Calu3 (cell line): ENCODE measurements at regions not wholly inside any gene's neighbourhood (a gene's known extent, or its start where the extent isn't known, plus 50 kb on each side); places are given as distances from the start of the nearest gene placed in this dataset.

Experiments used
- BruUV-seq: library from RNA; stranded (reverse); fragments of 400-500 nt; replicated peaks from 2 replicates; lab custom pipeline; 2021; lab: Mats Ljungman, UMichigan
- CTCF ChIA-PET: fragments of 300-600 bp; sonication (Branson Sonifier 250); formaldehyde crosslinking; loops from one replicate; lab custom pipeline; 2022; ENCODE audit warnings: antibody characterized with exemption; lab: Charles Lee
- DNase-seq: peaks from one replicate; pipeline ENCODE4 v3.0.0; 2022
- H3K27ac Mint-ChIP-seq: one replicate; pipeline ENCODE4 v1.8.0; 2022; ENCODE audit warnings: mixed read lengths; ENCODE audit not compliant: unreplicated experiment
- H3K27me3 Mint-ChIP-seq: one replicate; pipeline ENCODE4 v1.8.0; 2022; ENCODE audit warnings: mixed read lengths; ENCODE audit not compliant: unreplicated experiment
- H3K36me3 Mint-ChIP-seq: one replicate; pipeline ENCODE4 v1.8.0; 2022; ENCODE audit warnings: mild to moderate bottlenecking, moderate library complexity, mixed read lengths; ENCODE audit not compliant: insufficient read depth, unreplicated experiment
- H3K4me1 Mint-ChIP-seq: one replicate; pipeline ENCODE4 v1.8.0; 2022; ENCODE audit warnings: mild to moderate bottlenecking, low read depth, mixed read lengths; ENCODE audit not compliant: unreplicated experiment
- H3K4me3 Mint-ChIP-seq: one replicate; pipeline ENCODE4 v1.8.0; 2022; ENCODE audit warnings: mild to moderate bottlenecking, low read depth, moderate library complexity, mixed read lengths; ENCODE audit not compliant: unreplicated experiment
- H3K9me3 Mint-ChIP-seq: one replicate; pipeline ENCODE4 v1.8.0; 2022; ENCODE audit warnings: low read depth, mixed read lengths; ENCODE audit not compliant: unreplicated experiment
- CTCF ChIP-seq: fragments of 200-600 bp; IDR thresholded peaks from one replicate; pipeline ENCODE4 v1.8.0; 2022; ENCODE audit warnings: antibody characterized with exemption; ENCODE audit not compliant: unreplicated experiment
- intact Hi-C: fragments of 100-400 bp; cut with micrococcal nuclease; formaldehyde crosslinking; loops from one replicate; pipeline ENCODE4 v1.10.0; 2022; ENCODE audit not compliant: unreplicated experiment

- intact Hi-C loops = no loop called here
These were observed 671.6 kb downstream of the FAT4 start for GRCh38 chr4:125986307-125986706.

GRCh38 chr4:125988464-125988863 is 673.7 kb downstream of the FAT4 start:
- H3K27me3 Mint-ChIP-seq = no peaks in the 10 kb centered on the region
- no peak for TF ChIP-seq CTCF
- H3K4me3 Mint-ChIP-seq = no peak overlapping the region
- H3K36me3 Mint-ChIP-seq = no peaks in the 10 kb centered on the region
- CTCF ChIA-PET = no interaction called here
- BruUV-seq = no TSS peak
- no peak for DNase-seq
- no peaks in the 10 kb centered on the region for H3K4me1 Mint-ChIP-seq
- no peak overlapping the region for H3K27ac Mint-ChIP-seq
- intact Hi-C loops = no loop called here
- H3K9me3 Mint-ChIP-seq = no peaks in the 10 kb centered on the region

More at GRCh38 chr4:125986307-125986706, 671.6 kb downstream of the FAT4 start:
- H3K36me3 Mint-ChIP-seq = no peaks in the 10 kb centered on the region
- no peaks in the 10 kb centered on the region for H3K4me1 Mint-ChIP-seq
- no TSS peak for BruUV-seq
- no peaks in the 10 kb centered on the region for H3K27me3 Mint-ChIP-seq
- CTCF ChIA-PET = no interaction called here
- DNase-seq = no peak
- H3K4me3 Mint-ChIP-seq = no peak overlapping the region
- no peak overlapping the region for H3K27ac Mint-ChIP-seq
- H3K9me3 Mint-ChIP-seq = no peaks in the 10 kb centered on the region
- TF ChIP-seq CTCF = no peak

GRCh38 chr4:125991398-125991797 is 676.6 kb downstream of the FAT4 start:
- CTCF ChIA-PET = no interaction called here
- Mint-ChIP-seq H3K36me3 (no peaks in the 10 kb centered on the region), H3K27ac (no peak overlapping the region), H3K27me3 (no peaks in the 10 kb centered on the region), H3K4me3 (no peak overlapping the region), H3K4me1 (no peaks in the 10 kb centered on the region), H3K9me3 (no peaks in the 10 kb centered on the region)
- DNase-seq = no peak
- no TSS peak for BruUV-seq
- intact Hi-C loops = no loop called here
- no peak for TF ChIP-seq CTCF

- Mint-ChIP-seq H3K36me3 (no peaks in the 10 kb centered on the region), H3K27ac (no peak overlapping the region), H3K9me3 (no peaks in the 10 kb centered on the region), H3K27me3 (no peaks in the 10 kb centered on the region), H3K4me1 (no peaks in the 10 kb centered on the region), H3K4me3 (no peak overlapping the region)
- CTCF ChIA-PET = no interaction called here
- no TSS peak for BruUV-seq
- intact Hi-C loops = no loop called here
- no peak for DNase-seq
- no peak for TF ChIP-seq CTCF
These were observed 678.1 kb downstream of the FAT4 start for GRCh38 chr4:125992891-125993290.
